ENCODE measurements at regions not wholly inside any gene's neighbourhood (a gene's known extent, or its start where the extent isn't known, plus 50 kb on each side); places are given as distances from the start of the nearest gene placed in this dataset.

GRCh38 chr6:19128701-19129100 lies 708.5 kb upstream of the ID4 start:
- Histone ChIP-seq H3K9me3 (ENCODE audit: control insufficient read depth in 1 of 2, insufficient read depth in 1 of 2, low read depth in 1 of 2, low read length in 2 of 2) (no peaks in the 10 kb centered on the region), H4K20me1 (ENCODE audit: insufficient read depth) (no peaks in the 10 kb centered on the region), H3K79me2 (ENCODE audit: insufficient read depth, low read length) (no peaks in the 10 kb centered on the region), H3K36me3 (ENCODE audit: control insufficient read depth in 1 of 2, insufficient read depth in 2 of 2, low read length in 2 of 2) (no peaks in the 10 kb centered on the region), H3K9ac (ENCODE audit: low read length) (no peak overlapping the region), H3K4me2 (ENCODE audit: low read length) (no peak overlapping the region), H2AFZ (ENCODE audit: low read depth, low read length, poor library complexity, severe bottlenecking) (no peak overlapping the region), H3K9me2 (ENCODE audit: insufficient read depth) (peaks cover 6% of the 10 kb centered on the region; the same call in 1 of the 2 replicates), H3K4me3 (replicated peaks in 1 of 2; ENCODE audit: low read depth in 1 of 2, low read length in 2 of 2) (no peak overlapping the region), H3K27ac (ENCODE audit: low read depth, low read length) (no peak overlapping the region), H3K4me1 (ENCODE audit: control insufficient read depth in 1 of 2, insufficient read depth in 2 of 2, low read length in 2 of 2) (no peaks in the 10 kb centered on the region), H3K27me3 (ENCODE audit: insufficient read depth, low read length) (no peaks in the 10 kb centered on the region)
- intact Hi-C loops (cut with micrococcal nuclease): no loop called here
- ChIA-PET CTCF (no interaction called here), RAD21 (ENCODE audit: low non-redundant PET in 1 of 2, low total read pairs in 2 of 2, uncharacterized antibody in 2 of 2, unreplicated experiment in 2 of 2) (no interaction called here), POLR2A (no interaction called here)
- ATAC-seq (no peak), DNase-seq (ENCODE audit: low read depth, low spot score) (no peak)
- BruUV-seq (replicated peaks): no TSS peak
- TF ChIP-seq EZH2phosphoT487 (IDR thresholded peaks at IDR 0.05; ENCODE audit: borderline replicate concordance) (no peak), ELF1 (IDR thresholded peaks at IDR 0.05; ENCODE audit: borderline replicate concordance, low read depth) (no peak), ZBTB33 (IDR thresholded peaks at IDR 0.05; ENCODE audit: extremely low read depth, insufficient replicate concordance, low read length) (no peak), EGR1 (IDR thresholded peaks at IDR 0.05; ENCODE audit: low read depth) (no peak), FOSL1 (IDR thresholded peaks at IDR 0.05; ENCODE audit: low read depth) (no peak), SRF (IDR thresholded peaks at IDR 0.05; ENCODE audit: low read depth) (no peak), ZFX (IDR thresholded peaks at IDR 0.05) (no peak), ZNF274 (IDR thresholded peaks at IDR 0.05; ENCODE audit: low read depth, low read length) (no peak), TCF7L2 (IDR thresholded peaks at IDR 0.05; ENCODE audit: borderline replicate concordance, extremely low read depth, insufficient read depth, insufficient read length) (no peak), POLR2AphosphoS5 (IDR thresholded peaks at IDR 0.05; ENCODE audit: low read depth, low read length) (no peak), YY1 (IDR thresholded peaks at IDR 0.05; ENCODE audit: extremely low read depth, insufficient replicate concordance, low read depth, low read length) (no peak), EZH2 (IDR thresholded peaks at IDR 0.05) (no peak), SIN3A (IDR thresholded peaks at IDR 0.05; ENCODE audit: low read depth) (no peak), JUND (IDR thresholded peaks at IDR 0.05) (no peak), SP1 (IDR thresholded peaks at IDR 0.05; ENCODE audit: low read depth) (no peak)
- TF ChIP-seq, protein P1, sequence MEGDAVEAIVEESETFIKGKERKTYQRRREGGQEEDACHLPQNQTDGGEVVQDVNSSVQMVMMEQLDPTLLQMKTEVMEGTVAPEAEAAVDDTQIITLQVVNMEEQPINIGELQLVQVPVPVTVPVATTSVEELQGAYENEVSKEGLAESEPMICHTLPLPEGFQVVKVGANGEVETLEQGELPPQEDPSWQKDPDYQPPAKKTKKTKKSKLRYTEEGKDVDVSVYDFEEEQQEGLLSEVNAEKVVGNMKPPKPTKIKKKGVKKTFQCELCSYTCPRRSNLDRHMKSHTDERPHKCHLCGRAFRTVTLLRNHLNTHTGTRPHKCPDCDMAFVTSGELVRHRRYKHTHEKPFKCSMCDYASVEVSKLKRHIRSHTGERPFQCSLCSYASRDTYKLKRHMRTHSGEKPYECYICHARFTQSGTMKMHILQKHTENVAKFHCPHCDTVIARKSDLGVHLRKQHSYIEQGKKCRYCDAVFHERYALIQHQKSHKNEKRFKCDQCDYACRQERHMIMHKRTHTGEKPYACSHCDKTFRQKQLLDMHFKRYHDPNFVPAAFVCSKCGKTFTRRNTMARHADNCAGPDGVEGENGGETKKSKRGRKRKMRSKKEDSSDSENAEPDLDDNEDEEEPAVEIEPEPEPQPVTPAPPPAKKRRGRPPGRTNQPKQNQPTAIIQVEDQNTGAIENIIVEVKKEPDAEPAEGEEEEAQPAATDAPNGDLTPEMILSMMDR (IDR thresholded peaks at IDR 0.05 in 2 of 3, conservative IDR thresholded peaks at IDR 0.05 in 1 of 3; ENCODE audit: borderline replicate concordance in 1 of 3, insufficient read depth in 1 of 3, low read depth in 2 of 3, low read length in 2 of 3): no peak
- TF ChIP-seq, protein P2, sequence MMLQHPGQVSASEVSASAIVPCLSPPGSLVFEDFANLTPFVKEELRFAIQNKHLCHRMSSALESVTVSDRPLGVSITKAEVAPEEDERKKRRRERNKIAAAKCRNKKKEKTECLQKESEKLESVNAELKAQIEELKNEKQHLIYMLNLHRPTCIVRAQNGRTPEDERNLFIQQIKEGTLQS (IDR thresholded peaks at IDR 0.05): no peak
